Tibial nerve (tissue), 4 donors: ENCODE measurements at regions not wholly inside any gene's neighbourhood (a gene's known extent, or its start where the extent isn't known, plus 50 kb on each side); places are given as distances from the start of the nearest gene placed in this dataset.

Source experiments
- DNase-seq, 2 donors: peaks; one replicate each; pipeline ENCODE4 v3.0.0-alpha.2; 2019; ENCODE audit warnings: low spot score in 2 of 2
- H3K27ac ChIP-seq, 4 donors: fragments of 200-600 bp; sonication (generic) in 3 of 4; one replicate each; pipeline ENCODE4 v1.5.1; 2017 to 2019; ENCODE audit warnings: mild to moderate bottlenecking in 1 of 4
- H3K27me3 ChIP-seq, 2 donors: fragments of 200-600 bp; sonication (generic) in 1 of 2; one replicate each; pipeline versions ENCODE4 v1.5.1 to v1.6.0; 2017 to 2019
- H3K36me3 ChIP-seq, 3 donors: fragments of 200-600 bp; sonication (generic); one replicate each; pipeline ENCODE4 v1.5.1; 2018 to 2019
- H3K4me1 ChIP-seq, 4 donors: fragments of 200-600 bp; sonication (generic) in 3 of 4; one replicate each; pipeline ENCODE4 v1.5.1; 2017 to 2019
- H3K4me3 ChIP-seq, 4 donors: fragments of 200-600 bp; sonication (generic) in 3 of 4; one replicate each; pipeline ENCODE4 v1.5.1; 2017 to 2019; ENCODE audit warnings: mild to moderate bottlenecking in 1 of 4, moderate library complexity in 1 of 4
- H3K9me3 ChIP-seq, 4 donors: fragments of 200-600 bp; sonication (generic) in 3 of 4; one replicate each; pipeline ENCODE4 v1.5.1; 2017 to 2019
- CTCF ChIP-seq, 5 experiments: fragments of 200-600 bp in 3 of 5; fragments of 450-650 bp in 2 of 5; sonication (generic) in 3 of 5; IDR thresholded peaks; one replicate each; pipeline ENCODE4 v1.5.1; 2016 to 2019; ENCODE audit warnings: antibody characterized with exemption in 5 of 5, mild to moderate bottlenecking in 3 of 5, moderate library complexity in 2 of 5
- EP300 ChIP-seq, 2 donors: sonication (generic); formaldehyde crosslinking; IDR thresholded peaks; one replicate each; pipeline ENCODE4 v1.6.1; 2017; ENCODE audit warnings: antibody characterized with exemption in 2 of 2, mild to moderate bottlenecking in 1 of 2
- POLR2A ChIP-seq, 2 donors: fragments of 450-650 bp; IDR thresholded peaks; one replicate each; pipeline ENCODE4 v1.6.1; 2017; ENCODE audit warnings: antibody characterized with exemption in 2 of 2, mild to moderate bottlenecking in 2 of 2, moderate library complexity in 2 of 2
- WGBS, 2 donors: methylation state at CpG; one replicate each; pipeline ENCODE4 v1.1.5; 2018; 5-methylcytosine and 5-hydroxymethylcytosine counted together

- no peaks in the 10 kb centered on the region for H3K9me3 ChIP-seq
- H3K36me3 ChIP-seq = no peaks in the 10 kb centered on the region
- WGBS, 2 donors = 40 to 74% methylated on average over 4 of the region's 4 CpGs
- no peaks in the 10 kb centered on the region for H3K4me1 ChIP-seq
- no peak for DNase-seq
- H3K27ac ChIP-seq = no peak overlapping the region
- no peaks in the 10 kb centered on the region for H3K27me3 ChIP-seq
- TF ChIP-seq EP300 (IDR thresholded peaks at IDR 0.05) (no peak), CTCF (IDR thresholded peaks at IDR 0.05) (no peak), POLR2A (IDR thresholded peaks at IDR 0.05) (no peak)
- no peak overlapping the region for H3K4me3 ChIP-seq
Observed at GRCh38 chr13:34003656-34004055, 185.7 kb downstream of the RFC3 start.

GRCh38 chr13:34004676-34005075, 186.7 kb downstream of the RFC3 start:
- Histone ChIP-seq H3K4me1 (no peaks in the 10 kb centered on the region), H3K9me3 (no peaks in the 10 kb centered on the region), H3K27ac (no peak overlapping the region), H3K36me3 (no peaks in the 10 kb centered on the region), H3K4me3 (no peak overlapping the region), H3K27me3 (no peaks in the 10 kb centered on the region)
- TF ChIP-seq EP300 (IDR thresholded peaks at IDR 0.05) (no peak), POLR2A (IDR thresholded peaks at IDR 0.05) (no peak), CTCF (IDR thresholded peaks at IDR 0.05) (no peak)
- 93% methylated on average over 14 of the region's 14 CpGs for WGBS, 2 donors
- DNase-seq = no peak

DNA sequence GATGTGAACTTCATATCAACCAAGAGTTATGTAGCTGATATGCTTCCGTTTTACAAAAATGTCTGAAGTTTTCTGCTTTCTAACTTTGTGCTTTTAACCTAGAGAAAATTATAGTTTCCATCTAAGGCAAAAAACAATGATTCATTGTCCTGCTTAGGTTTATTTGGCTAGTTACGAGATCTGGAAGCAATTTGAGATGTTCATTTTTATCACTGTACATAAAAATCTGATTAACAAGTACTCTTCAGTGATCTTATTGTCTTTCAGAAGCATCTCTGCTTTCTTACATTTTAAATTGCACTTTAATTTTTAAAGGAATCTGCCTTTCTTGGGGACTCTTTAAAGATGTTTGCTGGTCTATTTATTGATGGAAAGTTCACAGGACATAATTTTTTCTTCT, 188.1 kb downstream of the RFC3 start:
- Histone ChIP-seq H3K27ac (no peak overlapping the region), H3K9me3 (no peaks in the 10 kb centered on the region), H3K4me3 (no peak overlapping the region), H3K4me1 (no peaks in the 10 kb centered on the region), H3K36me3 (no peaks in the 10 kb centered on the region), H3K27me3 (no peaks in the 10 kb centered on the region)
- WGBS, 2 donors = 40 to 41% methylated on average over 2 of the region's 2 CpGs
- DNase-seq = no peak
- TF ChIP-seq EP300 (IDR thresholded peaks at IDR 0.05) (no peak), CTCF (IDR thresholded peaks at IDR 0.05) (no peak), POLR2A (IDR thresholded peaks at IDR 0.05) (no peak)

- H3K9me3 ChIP-seq = no peaks in the 10 kb centered on the region
Observed at GRCh38 chr13:34011552-34012085, 193.7 kb downstream of the RFC3 start.

DNA sequence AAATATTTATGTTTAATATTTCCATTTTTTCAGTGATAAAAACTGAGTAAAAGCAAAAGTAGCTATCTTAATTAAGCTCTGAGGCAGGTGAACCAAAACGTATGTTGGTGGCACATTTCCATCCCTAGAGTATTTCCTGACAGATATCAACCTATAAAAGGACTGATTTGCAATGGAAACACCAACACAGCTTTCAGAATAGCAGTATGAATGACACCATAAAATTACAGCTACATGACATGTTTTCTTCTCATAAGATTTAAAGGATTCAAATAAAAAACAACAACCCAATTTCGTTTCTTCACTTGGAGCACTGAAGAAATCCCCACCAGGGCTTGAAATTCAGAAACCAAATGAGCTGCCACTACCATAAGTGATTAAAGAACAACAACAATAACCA, 194.4 kb downstream of the RFC3 start:
- Histone ChIP-seq H3K9me3 (no peaks in the 10 kb centered on the region), H3K27ac (no peak overlapping the region), H3K27me3 (no peaks in the 10 kb centered on the region), H3K4me1 (no peaks in the 10 kb centered on the region), H3K36me3 (no peaks in the 10 kb centered on the region), H3K4me3 (no peak overlapping the region)
- TF ChIP-seq POLR2A (IDR thresholded peaks at IDR 0.05) = no peak
- no peak for TF ChIP-seq CTCF (IDR thresholded peaks at IDR 0.05)
- TF ChIP-seq EP300 (IDR thresholded peaks at IDR 0.05) = no peak
- no peak for DNase-seq
- 76 to 78% methylated on average over 2 of the region's 2 CpGs for WGBS, 2 donors

More at GRCh38 chr13:34011552-34012085, 193.7 kb downstream of the RFC3 start:
- H3K27me3 ChIP-seq = no peaks in the 10 kb centered on the region
- no peak for DNase-seq
- 52 to 54% methylated on average over 10 to 11 of the region's 11 CpGs for WGBS, 2 donors
- no peaks in the 10 kb centered on the region for H3K36me3 ChIP-seq
- H3K4me1 ChIP-seq = no peaks in the 10 kb centered on the region
- no peak overlapping the region for H3K4me3 ChIP-seq
- TF ChIP-seq EP300 (IDR thresholded peaks at IDR 0.05) (no peak), POLR2A (IDR thresholded peaks at IDR 0.05) (no peak), CTCF (IDR thresholded peaks at IDR 0.05) (no peak)
- H3K27ac ChIP-seq = no peak overlapping the region
